WTC11 (cell line): ENCODE measurements at regions not wholly inside any gene's neighbourhood (a gene's known extent, or its start where the extent isn't known, plus 50 kb on each side); places are given as distances from the start of the nearest gene placed in this dataset.

Experiments used
- ATF3 ChIP-seq: sonication (generic); formaldehyde crosslinking; conservative IDR thresholded peaks from 2 replicates; pipeline ENCODE4 v1.8.1; 2022; ENCODE audit warnings: mild to moderate bottlenecking, missing genetic modification reagents
- CTCF ChIP-seq: fragments of 200-600 bp; IDR thresholded peaks from 2 replicates; pipeline ENCODE4 v1.8.0; 2022; ENCODE audit warnings: antibody characterized with exemption
- FOXJ3 ChIP-seq: sonication (generic); formaldehyde crosslinking; IDR thresholded peaks from 2 replicates; pipeline ENCODE4 v1.9.0; 2021; ENCODE audit warnings: missing genetic modification reagents, mild to moderate bottlenecking, borderline replicate concordance
- FOXK1 ChIP-seq: sonication (generic); formaldehyde crosslinking; IDR thresholded peaks from 2 replicates; pipeline ENCODE4 v1.8.0; 2022; ENCODE audit warnings: mild to moderate bottlenecking, moderate library complexity, missing genetic modification reagents
- MAX ChIP-seq: sonication (generic); formaldehyde crosslinking; IDR thresholded peaks from 2 replicates; pipeline ENCODE4 v1.8.0; 2022; ENCODE audit warnings: mild to moderate bottlenecking, missing genetic modification reagents
- NFYB ChIP-seq: sonication (generic); formaldehyde crosslinking; conservative IDR thresholded peaks from 2 replicates; pipeline ENCODE4 v1.8.0; 2022; ENCODE audit warnings: low read depth, missing genetic modification reagents
- TCF7 ChIP-seq: sonication (generic); formaldehyde crosslinking; IDR thresholded peaks from 2 replicates; pipeline ENCODE4 v1.8.0; 2022; ENCODE audit warnings: mild to moderate bottlenecking, low read depth, missing genetic modification reagents, moderate library complexity
- TEAD1 ChIP-seq: sonication (generic); formaldehyde crosslinking; IDR thresholded peaks from 2 replicates; pipeline ENCODE4 v1.8.0; 2022; ENCODE audit warnings: mild to moderate bottlenecking, missing genetic modification reagents
- TF ChIP-seq, protein P1 (sequence below): sonication (generic); formaldehyde crosslinking; IDR thresholded peaks from 2 replicates; pipeline ENCODE4 v1.8.1; 2022; ENCODE audit warnings: low read depth, missing genetic modification reagents, borderline replicate concordance
- TF ChIP-seq, protein P2 (sequence below): sonication (generic); formaldehyde crosslinking; IDR thresholded peaks from 2 replicates; pipeline ENCODE4 v1.8.1; 2023; ENCODE audit warnings: mild to moderate bottlenecking, missing genetic modification reagents, borderline replicate concordance
- TF ChIP-seq, protein P3 (sequence below): sonication (generic); formaldehyde crosslinking; IDR thresholded peaks from 2 replicates; pipeline ENCODE4 v1.8.0; 2022; ENCODE audit warnings: mild to moderate bottlenecking, missing genetic modification reagents
- TF ChIP-seq, protein P4 (sequence below): sonication (generic); formaldehyde crosslinking; IDR thresholded peaks from 2 replicates; pipeline ENCODE4 v1.8.1; 2022; ENCODE audit warnings: low read depth, mild to moderate bottlenecking, moderate library complexity, missing genetic modification reagents, borderline replicate concordance

- TF ChIP-seq CTCF (no peak), NFYB (CRISPR knock-in tag) (no peak), FOXK1 (CRISPR knock-in tag) (no peak), MAX (no peak), FOXJ3 (CRISPR knock-in tag) (no peak), TEAD1 (no peak), ATF3 (CRISPR knock-in tag) (no peak), TCF7 (CRISPR knock-in tag) (no peak)
- TF ChIP-seq, protein P1, sequence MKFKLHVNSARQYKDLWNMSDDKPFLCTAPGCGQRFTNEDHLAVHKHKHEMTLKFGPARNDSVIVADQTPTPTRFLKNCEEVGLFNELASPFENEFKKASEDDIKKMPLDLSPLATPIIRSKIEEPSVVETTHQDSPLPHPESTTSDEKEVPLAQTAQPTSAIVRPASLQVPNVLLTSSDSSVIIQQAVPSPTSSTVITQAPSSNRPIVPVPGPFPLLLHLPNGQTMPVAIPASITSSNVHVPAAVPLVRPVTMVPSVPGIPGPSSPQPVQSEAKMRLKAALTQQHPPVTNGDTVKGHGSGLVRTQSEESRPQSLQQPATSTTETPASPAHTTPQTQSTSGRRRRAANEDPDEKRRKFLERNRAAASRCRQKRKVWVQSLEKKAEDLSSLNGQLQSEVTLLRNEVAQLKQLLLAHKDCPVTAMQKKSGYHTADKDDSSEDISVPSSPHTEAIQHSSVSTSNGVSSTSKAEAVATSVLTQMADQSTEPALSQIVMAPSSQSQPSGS (CRISPR knock-in tag) = no peak
- TF ChIP-seq, protein P2, sequence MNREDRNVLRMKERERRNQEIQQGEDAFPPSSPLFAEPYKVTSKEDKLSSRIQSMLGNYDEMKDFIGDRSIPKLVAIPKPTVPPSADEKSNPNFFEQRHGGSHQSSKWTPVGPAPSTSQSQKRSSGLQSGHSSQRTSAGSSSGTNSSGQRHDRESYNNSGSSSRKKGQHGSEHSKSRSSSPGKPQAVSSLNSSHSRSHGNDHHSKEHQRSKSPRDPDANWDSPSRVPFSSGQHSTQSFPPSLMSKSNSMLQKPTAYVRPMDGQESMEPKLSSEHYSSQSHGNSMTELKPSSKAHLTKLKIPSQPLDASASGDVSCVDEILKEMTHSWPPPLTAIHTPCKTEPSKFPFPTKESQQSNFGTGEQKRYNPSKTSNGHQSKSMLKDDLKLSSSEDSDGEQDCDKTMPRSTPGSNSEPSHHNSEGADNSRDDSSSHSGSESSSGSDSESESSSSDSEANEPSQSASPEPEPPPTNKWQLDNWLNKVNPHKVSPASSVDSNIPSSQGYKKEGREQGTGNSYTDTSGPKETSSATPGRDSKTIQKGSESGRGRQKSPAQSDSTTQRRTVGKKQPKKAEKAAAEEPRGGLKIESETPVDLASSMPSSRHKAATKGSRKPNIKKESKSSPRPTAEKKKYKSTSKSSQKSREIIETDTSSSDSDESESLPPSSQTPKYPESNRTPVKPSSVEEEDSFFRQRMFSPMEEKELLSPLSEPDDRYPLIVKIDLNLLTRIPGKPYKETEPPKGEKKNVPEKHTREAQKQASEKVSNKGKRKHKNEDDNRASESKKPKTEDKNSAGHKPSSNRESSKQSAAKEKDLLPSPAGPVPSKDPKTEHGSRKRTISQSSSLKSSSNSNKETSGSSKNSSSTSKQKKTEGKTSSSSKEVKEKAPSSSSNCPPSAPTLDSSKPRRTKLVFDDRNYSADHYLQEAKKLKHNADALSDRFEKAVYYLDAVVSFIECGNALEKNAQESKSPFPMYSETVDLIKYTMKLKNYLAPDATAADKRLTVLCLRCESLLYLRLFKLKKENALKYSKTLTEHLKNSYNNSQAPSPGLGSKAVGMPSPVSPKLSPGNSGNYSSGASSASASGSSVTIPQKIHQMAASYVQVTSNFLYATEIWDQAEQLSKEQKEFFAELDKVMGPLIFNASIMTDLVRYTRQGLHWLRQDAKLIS = no peak
- TF ChIP-seq, protein P3, sequence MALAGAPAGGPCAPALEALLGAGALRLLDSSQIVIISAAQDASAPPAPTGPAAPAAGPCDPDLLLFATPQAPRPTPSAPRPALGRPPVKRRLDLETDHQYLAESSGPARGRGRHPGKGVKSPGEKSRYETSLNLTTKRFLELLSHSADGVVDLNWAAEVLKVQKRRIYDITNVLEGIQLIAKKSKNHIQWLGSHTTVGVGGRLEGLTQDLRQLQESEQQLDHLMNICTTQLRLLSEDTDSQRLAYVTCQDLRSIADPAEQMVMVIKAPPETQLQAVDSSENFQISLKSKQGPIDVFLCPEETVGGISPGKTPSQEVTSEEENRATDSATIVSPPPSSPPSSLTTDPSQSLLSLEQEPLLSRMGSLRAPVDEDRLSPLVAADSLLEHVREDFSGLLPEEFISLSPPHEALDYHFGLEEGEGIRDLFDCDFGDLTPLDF (CRISPR knock-in tag) = no peak
- TF ChIP-seq, protein P4, sequence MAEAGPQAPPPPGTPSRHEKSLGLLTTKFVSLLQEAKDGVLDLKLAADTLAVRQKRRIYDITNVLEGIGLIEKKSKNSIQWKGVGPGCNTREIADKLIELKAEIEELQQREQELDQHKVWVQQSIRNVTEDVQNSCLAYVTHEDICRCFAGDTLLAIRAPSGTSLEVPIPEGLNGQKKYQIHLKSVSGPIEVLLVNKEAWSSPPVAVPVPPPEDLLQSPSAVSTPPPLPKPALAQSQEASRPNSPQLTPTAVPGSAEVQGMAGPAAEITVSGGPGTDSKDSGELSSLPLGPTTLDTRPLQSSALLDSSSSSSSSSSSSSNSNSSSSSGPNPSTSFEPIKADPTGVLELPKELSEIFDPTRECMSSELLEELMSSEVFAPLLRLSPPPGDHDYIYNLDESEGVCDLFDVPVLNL (CRISPR knock-in tag) = no peak
These were observed 53.9 kb upstream of the ESR1 start for GRCh38 chr6:151753581-151753980.
